C4-2B (cell line): ENCODE measurements at regions not wholly inside any gene's neighbourhood (a gene's known extent, or its start where the extent isn't known, plus 50 kb on each side); places are given as distances from the start of the nearest gene placed in this dataset.

Source experiments
- ZFX ChIP-seq: fragments of 450-650 bp; IDR thresholded peaks from 2 replicates; pipeline ENCODE4 v1.6.1; 2017
- TF ChIP-seq, protein P1 (sequence below): fragments of 450-650 bp; conservative IDR thresholded peaks from 2 replicates; pipeline ENCODE4 v1.5.1; 2017; ENCODE audit warnings: mild to moderate bottlenecking

DNA sequence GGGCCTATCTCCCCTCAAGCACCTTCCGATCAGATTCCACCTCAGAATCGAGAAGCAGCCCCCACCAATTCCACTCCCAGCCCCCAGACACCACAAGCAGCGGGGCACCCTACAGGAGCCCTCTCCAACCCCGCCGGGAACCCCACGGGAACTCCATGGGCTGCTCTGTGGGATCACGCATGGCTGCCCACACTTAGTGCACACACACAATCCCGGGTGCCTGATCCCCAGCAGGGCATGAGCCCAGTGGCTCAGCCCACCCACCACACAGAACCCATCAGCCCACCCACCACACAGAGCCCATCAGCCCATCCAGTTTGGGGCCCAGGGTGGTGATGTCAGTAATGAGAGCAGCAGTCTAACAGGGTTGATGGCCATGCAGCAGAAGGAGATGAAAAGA lies 141.6 kb upstream of the LINGO1 start:
- TF ChIP-seq, protein P1, sequence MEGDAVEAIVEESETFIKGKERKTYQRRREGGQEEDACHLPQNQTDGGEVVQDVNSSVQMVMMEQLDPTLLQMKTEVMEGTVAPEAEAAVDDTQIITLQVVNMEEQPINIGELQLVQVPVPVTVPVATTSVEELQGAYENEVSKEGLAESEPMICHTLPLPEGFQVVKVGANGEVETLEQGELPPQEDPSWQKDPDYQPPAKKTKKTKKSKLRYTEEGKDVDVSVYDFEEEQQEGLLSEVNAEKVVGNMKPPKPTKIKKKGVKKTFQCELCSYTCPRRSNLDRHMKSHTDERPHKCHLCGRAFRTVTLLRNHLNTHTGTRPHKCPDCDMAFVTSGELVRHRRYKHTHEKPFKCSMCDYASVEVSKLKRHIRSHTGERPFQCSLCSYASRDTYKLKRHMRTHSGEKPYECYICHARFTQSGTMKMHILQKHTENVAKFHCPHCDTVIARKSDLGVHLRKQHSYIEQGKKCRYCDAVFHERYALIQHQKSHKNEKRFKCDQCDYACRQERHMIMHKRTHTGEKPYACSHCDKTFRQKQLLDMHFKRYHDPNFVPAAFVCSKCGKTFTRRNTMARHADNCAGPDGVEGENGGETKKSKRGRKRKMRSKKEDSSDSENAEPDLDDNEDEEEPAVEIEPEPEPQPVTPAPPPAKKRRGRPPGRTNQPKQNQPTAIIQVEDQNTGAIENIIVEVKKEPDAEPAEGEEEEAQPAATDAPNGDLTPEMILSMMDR, result no peak
- TF ChIP-seq ZFX, result no peak
